ENCODE measurements at regions not wholly inside any gene's neighbourhood (a gene's known extent, or its start where the extent isn't known, plus 50 kb on each side); places are given as distances from the start of the nearest gene placed in this dataset.

GRCh38 chr22:27348634-27349033 is 452.9 kb downstream of the MN1 start:
- DNase-seq (ENCODE audit: low read depth) = no peak

GRCh38 chr22:27349456-27349855 is 452.1 kb downstream of the MN1 start:
- DNase-seq (ENCODE audit: low read depth) = no peak

- no peak for DNase-seq (ENCODE audit: low read depth)
Measured at GRCh38 chr22:27350306-27350705, 451.2 kb downstream of the MN1 start.

GRCh38 chr22:27352426-27352825 is 449.1 kb downstream of the MN1 start:
- no peak for DNase-seq (ENCODE audit: low read depth)

GRCh38 chr22:27358096-27358870 is 443.3 kb downstream of the MN1 start:
- no peak for DNase-seq (ENCODE audit: low read depth)

GRCh38 chr22:27370269-27370668 is 431.3 kb downstream of the MN1 start:
- no peak for DNase-seq (ENCODE audit: low read depth)

GRCh38 chr22:27370987-27371386 is 430.6 kb downstream of the MN1 start:
- DNase-seq (ENCODE audit: low read depth) = no peak

- no peak for DNase-seq (ENCODE audit: low read depth)
Measured at GRCh38 chr22:27372364-27372763, 429.2 kb downstream of the MN1 start.

GRCh38 chr22:27372969-27373670 is 428.4 kb downstream of the MN1 start:
- DNase-seq (ENCODE audit: low read depth) = no peak

GRCh38 chr22:27377501-27378295 is 423.9 kb downstream of the MN1 start:
- DNase-seq (ENCODE audit: low read depth) = no peak

GRCh38 chr22:27378311-27378800 is 423.2 kb downstream of the MN1 start:
- no peak for DNase-seq (ENCODE audit: low read depth)

GRCh38 chr22:27378995-27379394 is 422.6 kb downstream of the MN1 start:
- no peak for DNase-seq (ENCODE audit: low read depth)

GRCh38 chr22:27380855-27381254 is 420.7 kb downstream of the MN1 start:
- DNase-seq (ENCODE audit: low read depth) = no peak

GRCh38 chr22:27381552-27381951 is 420.0 kb downstream of the MN1 start:
- no peak for DNase-seq (ENCODE audit: low read depth)

GRCh38 chr22:27381960-27382742 is 419.4 kb downstream of the MN1 start:
- no peak for DNase-seq (ENCODE audit: low read depth)

GRCh38 chr22:27382947-27383346 is 418.6 kb downstream of the MN1 start:
- DNase-seq (ENCODE audit: low read depth) = no peak

GRCh38 chr22:27383896-27384295 is 417.7 kb downstream of the MN1 start:
- no peak for DNase-seq (ENCODE audit: low read depth)

- no peak for DNase-seq (ENCODE audit: low read depth)
Measured at GRCh38 chr22:27385261-27385998, 416.1 kb downstream of the MN1 start.

GRCh38 chr22:27386186-27386585 is 415.4 kb downstream of the MN1 start:
- DNase-seq (ENCODE audit: low read depth) = no peak

- no peak for DNase-seq (ENCODE audit: low read depth)
Measured at GRCh38 chr22:27387561-27387960, 414.0 kb downstream of the MN1 start.

- no peak for DNase-seq (ENCODE audit: low read depth)
Measured at GRCh38 chr22:27388090-27388600, 413.4 kb downstream of the MN1 start.

Measured in stimulated activated CD8-positive, alpha-beta memory T cell treated with anti-CD3 and anti-CD28 coated beads, Interleukin-15, amount 100 ng/mL, for 24 hours (primary cell).